ENCODE measurements at regions not wholly inside any gene's neighbourhood (a gene's known extent, or its start where the extent isn't known, plus 50 kb on each side); places are given as distances from the start of the nearest gene placed in this dataset.

GRCh38 chr2:181790716-181791649 is 100.5 kb upstream of the ITPRID2 start:
- TF ChIP-seq CTCF (IDR thresholded peaks at IDR 0.05): no peak
- TF ChIP-seq POLR2A (IDR thresholded peaks at IDR 0.05): no peak

Measured in adrenal gland (tissue), 5 donors.